Lower leg skin (tissue), 3 donors: ENCODE measurements at regions not wholly inside any gene's neighbourhood (a gene's known extent, or its start where the extent isn't known, plus 50 kb on each side); places are given as distances from the start of the nearest gene placed in this dataset.

Experiments used
- CTCF ChIP-seq, 3 donors: fragments of 450-650 bp; IDR thresholded peaks; one replicate each; pipeline ENCODE4 v1.5.1; 2016; ENCODE audit warnings: antibody characterized with exemption in 3 of 3, mild to moderate bottlenecking in 3 of 3, moderate library complexity in 2 of 3
- POLR2A ChIP-seq, 2 donors: fragments of 450-650 bp; IDR thresholded peaks; one replicate each; pipeline ENCODE4 v1.6.1; 2016 to 2017; ENCODE audit warnings: antibody characterized with exemption in 2 of 2, mild to moderate bottlenecking in 1 of 2, moderate library complexity in 1 of 2

GRCh38 chr7:22913158-22913557, 90.5 kb upstream of the TOMM7 start:
- TF ChIP-seq CTCF (IDR thresholded peaks at IDR 0.05) (no peak), POLR2A (IDR thresholded peaks at IDR 0.05) (no peak)
